BLaER1 (cell line): ENCODE measurements at regions not wholly inside any gene's neighbourhood (a gene's known extent, or its start where the extent isn't known, plus 50 kb on each side); places are given as distances from the start of the nearest gene placed in this dataset.

Experiments used
- H3K27ac ChIP-seq: shearing (Covaris generic); formaldehyde crosslinking; 2 replicates; pipeline ENCODE4 v1.8.1; 2022
- H3K27me3 ChIP-seq: shearing (Covaris generic); formaldehyde crosslinking; 2 replicates; pipeline ENCODE4 v1.8.1; 2022
- H3K36me3 ChIP-seq: shearing (Covaris generic); formaldehyde crosslinking; 2 replicates; pipeline ENCODE4 v1.8.1; 2022
- H3K4me1 ChIP-seq: shearing (Covaris generic); formaldehyde crosslinking; 2 replicates; pipeline ENCODE4 v1.8.1; 2022
- H3K4me2 ChIP-seq: shearing (Covaris generic); formaldehyde crosslinking; 2 replicates; pipeline ENCODE4 v1.8.1; 2022
- H3K4me3 ChIP-seq: shearing (Covaris generic); formaldehyde crosslinking; 2 replicates; pipeline ENCODE4 v1.8.1; 2022
- H3K9ac ChIP-seq: shearing (Covaris generic); formaldehyde crosslinking; 2 replicates; pipeline ENCODE4 v1.8.1; 2022
- H3K9me3 ChIP-seq: shearing (Covaris generic); formaldehyde crosslinking; 2 replicates; pipeline ENCODE4 v1.8.1; 2022
- H4K20me1 ChIP-seq: shearing (Covaris generic); formaldehyde crosslinking; 2 replicates; pipeline ENCODE4 v1.8.1; 2022
- Cebpa-rat ChIP-seq: shearing (Covaris generic); IDR thresholded peaks from 2 replicates; pipeline ENCODE4 v1.8.1; 2022

DNA sequence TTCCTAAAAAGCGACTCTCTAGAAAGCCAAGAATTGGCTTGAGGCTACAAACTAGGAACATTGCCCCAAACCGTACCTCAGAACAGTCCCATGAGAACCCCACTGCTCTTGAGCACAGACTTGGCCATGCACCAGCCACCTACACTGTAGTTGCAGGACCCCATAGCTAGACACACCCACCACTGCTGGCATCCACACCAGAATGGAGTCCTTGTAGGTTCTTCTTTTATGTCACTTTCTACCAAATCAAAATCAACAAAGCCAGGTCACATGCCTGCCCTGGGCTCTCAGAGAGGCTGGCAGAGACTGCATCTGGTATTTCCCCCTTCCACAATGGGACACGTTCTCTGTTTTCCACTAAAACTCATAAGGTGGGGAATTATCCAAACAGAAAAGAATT lies 290.5 kb downstream of the SHOX2 start:
- Histone ChIP-seq H3K4me1 (no peaks in the 10 kb centered on the region), H3K36me3 (no peaks in the 10 kb centered on the region), H4K20me1 (no peaks in the 10 kb centered on the region), H3K4me2 (no peak overlapping the region), H3K9me3 (no peaks in the 10 kb centered on the region), H3K4me3 (no peak overlapping the region), H3K27ac (no peak overlapping the region), H3K27me3 (no peaks in the 10 kb centered on the region), H3K9ac (no peak overlapping the region)
- no peak for TF ChIP-seq Cebpa-rat

DNA sequence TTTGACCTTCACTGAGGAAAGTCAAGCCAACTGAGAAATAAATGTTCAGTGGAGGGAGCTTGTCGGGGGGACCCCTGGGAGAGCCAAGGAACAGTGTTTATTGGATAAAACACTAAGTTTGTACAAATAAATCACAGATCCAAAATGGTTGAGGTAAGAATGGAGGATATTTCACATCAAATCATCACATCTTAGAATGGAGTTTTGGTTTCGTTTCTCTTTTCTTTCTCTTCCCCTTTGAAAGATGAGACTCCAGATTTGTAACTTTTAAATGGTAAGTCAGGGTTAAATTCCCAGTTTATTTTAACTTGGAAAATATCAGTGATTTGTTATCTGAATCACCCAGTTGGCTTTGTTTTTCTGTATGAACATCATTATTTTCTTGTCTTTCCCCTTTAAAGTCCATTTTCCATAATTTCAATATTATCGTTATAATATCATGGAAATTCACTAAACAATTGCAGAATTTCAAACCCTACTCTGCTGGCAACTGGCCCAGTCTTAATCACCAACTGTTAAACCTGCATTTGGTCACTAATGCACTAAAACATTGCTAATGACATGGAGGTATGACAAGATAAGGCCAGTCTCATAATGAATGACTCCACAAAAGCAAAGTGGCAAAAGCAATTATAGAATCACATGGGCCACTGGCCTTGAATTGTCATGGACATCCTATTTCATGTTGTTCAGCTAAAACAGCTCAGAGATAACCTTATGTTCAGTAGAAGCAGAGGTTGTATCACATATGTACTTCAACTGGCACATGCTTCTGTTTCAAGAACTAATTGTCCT lies 295.1 kb downstream of the SHOX2 start:
- Histone ChIP-seq H3K27me3 (no peaks in the 10 kb centered on the region), H3K4me2 (no peak overlapping the region), H3K36me3 (no peaks in the 10 kb centered on the region), H3K27ac (no peak overlapping the region), H3K4me1 (no peaks in the 10 kb centered on the region), H3K4me3 (no peak overlapping the region), H3K9ac (no peak overlapping the region), H3K9me3 (no peaks in the 10 kb centered on the region), H4K20me1 (no peaks in the 10 kb centered on the region)
- no peak for TF ChIP-seq Cebpa-rat

DNA sequence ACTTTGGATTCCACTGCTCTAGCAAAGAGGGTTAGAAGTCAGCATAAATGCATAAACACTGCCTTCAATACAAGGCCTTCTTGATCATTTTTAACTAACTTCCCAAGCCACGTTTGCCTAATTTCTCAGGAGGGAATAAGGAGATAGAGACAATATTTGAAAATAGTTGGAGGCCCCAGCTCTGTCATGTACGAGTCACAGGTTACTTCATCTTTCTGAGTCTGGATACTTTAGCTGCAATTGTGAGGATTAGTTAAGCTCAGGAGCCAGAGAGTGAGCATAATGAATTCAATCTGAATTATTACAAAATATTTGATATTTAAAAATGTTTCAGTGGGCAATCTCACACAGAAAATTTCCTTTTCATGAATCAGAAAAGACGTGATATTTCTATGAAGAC lies 298.9 kb downstream of the SHOX2 start:
- TF ChIP-seq Cebpa-rat, result no peak
- Histone ChIP-seq H3K27me3 (no peaks in the 10 kb centered on the region), H3K9me3 (no peaks in the 10 kb centered on the region), H3K36me3 (no peaks in the 10 kb centered on the region), H3K4me2 (no peak overlapping the region), H3K27ac (no peak overlapping the region), H3K4me1 (no peaks in the 10 kb centered on the region), H3K4me3 (no peak overlapping the region), H4K20me1 (no peaks in the 10 kb centered on the region), H3K9ac (no peak overlapping the region)

DNA sequence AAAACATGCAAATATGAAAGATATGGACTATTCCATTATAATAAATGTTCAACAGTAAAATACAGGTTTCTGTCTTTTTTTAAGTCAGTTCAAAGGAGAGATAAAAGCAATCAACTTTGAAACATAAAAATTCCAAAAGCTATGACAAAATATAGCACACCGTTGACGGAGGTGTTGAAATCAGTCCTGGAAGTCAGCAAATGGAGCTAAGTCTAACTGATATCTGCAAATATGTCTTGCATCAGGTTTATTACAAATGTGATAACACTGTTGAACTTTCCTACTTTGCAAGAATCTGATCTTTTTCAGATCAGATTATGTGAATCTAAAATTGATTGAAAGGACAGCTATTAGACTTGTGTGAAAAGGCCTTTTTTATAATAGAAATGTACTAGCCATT lies 300.7 kb downstream of the SHOX2 start:
- Histone ChIP-seq H3K27ac (no peak overlapping the region), H3K36me3 (no peaks in the 10 kb centered on the region), H3K4me1 (no peaks in the 10 kb centered on the region), H3K4me2 (no peak overlapping the region), H3K9me3 (no peaks in the 10 kb centered on the region), H4K20me1 (no peaks in the 10 kb centered on the region), H3K27me3 (no peaks in the 10 kb centered on the region), H3K9ac (no peak overlapping the region), H3K4me3 (no peak overlapping the region)
- no peak for TF ChIP-seq Cebpa-rat

DNA sequence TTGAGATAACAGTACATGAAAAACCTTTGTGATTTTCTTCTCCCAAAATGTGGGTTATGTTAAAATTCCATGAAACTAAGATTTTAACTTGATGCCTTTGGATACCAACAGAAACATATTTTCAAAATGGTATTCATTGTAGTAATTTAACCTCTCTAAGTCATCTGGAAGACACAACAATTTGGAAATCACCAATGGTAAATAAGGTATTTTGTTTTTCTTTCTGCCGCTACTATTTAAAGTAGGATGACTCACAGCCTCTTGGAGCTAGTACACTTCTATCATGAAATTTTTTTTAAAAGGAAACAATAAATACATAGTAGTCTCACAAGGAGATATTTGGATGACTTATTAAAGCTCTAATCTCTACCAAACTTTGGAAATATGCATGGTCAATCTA lies 291.6 kb upstream of the VEPH1 start:
- Histone ChIP-seq H3K36me3 (no peaks in the 10 kb centered on the region), H3K4me2 (no peak overlapping the region), H3K4me1 (no peaks in the 10 kb centered on the region), H3K9me3 (no peaks in the 10 kb centered on the region), H3K9ac (no peak overlapping the region), H3K4me3 (no peak overlapping the region), H3K27ac (no peak overlapping the region), H4K20me1 (no peaks in the 10 kb centered on the region), H3K27me3 (no peaks in the 10 kb centered on the region)
- no peak for TF ChIP-seq Cebpa-rat

DNA sequence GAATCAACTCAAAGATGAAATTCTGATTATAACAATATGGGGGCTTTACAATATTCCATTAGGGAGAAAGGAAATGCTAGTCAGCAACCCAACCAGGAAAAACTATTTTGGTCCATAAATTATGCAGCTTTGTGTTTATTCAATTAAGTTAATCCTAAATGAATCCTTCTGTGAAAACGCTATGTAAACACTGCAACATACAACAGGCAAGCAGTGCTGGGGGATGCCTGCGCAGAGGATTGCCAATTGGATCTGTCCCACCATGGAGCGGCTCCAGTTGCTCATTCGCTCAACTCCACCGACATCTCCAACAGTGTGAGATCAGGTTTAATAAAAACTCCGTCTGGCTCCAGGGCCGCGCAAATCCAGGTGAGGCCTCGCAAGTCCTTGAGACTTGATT lies 290.5 kb upstream of the VEPH1 start:
- no peak for TF ChIP-seq Cebpa-rat
- no peak overlapping the region for H3K9ac ChIP-seq
- no peaks in the 10 kb centered on the region for H3K4me1 ChIP-seq
- no peak overlapping the region for H3K4me3 ChIP-seq
- H3K36me3 ChIP-seq, result no peaks in the 10 kb centered on the region
- no peak overlapping the region for H3K27ac ChIP-seq
- H3K4me2 ChIP-seq, result no peak overlapping the region
- no peaks in the 10 kb centered on the region for H3K9me3 ChIP-seq
- no peaks in the 10 kb centered on the region for H3K27me3 ChIP-seq
- no peaks in the 10 kb centered on the region for H4K20me1 ChIP-seq

DNA sequence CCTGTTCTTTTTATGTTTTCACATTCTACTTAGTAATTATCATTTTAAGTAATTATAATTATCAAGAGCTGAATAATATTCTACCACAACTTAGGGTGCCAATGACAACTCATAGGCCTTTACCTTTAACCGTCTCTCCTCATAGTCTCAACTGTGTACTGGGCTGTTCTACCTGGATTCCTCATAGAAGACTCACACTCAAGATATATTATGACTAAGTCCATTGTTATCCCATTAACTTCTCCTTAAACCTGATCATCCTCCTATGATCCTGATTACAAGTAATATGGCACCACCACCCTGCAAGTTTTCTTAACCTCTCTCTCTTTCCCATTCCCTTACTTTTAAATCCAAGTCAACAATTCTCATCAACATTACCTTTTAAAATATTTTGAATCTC lies 285.9 kb upstream of the VEPH1 start:
- Histone ChIP-seq H3K36me3 (no peaks in the 10 kb centered on the region), H3K4me2 (no peak overlapping the region), H3K9ac (no peak overlapping the region), H3K9me3 (no peaks in the 10 kb centered on the region), H4K20me1 (no peaks in the 10 kb centered on the region), H3K4me3 (no peak overlapping the region), H3K4me1 (no peaks in the 10 kb centered on the region), H3K27ac (no peak overlapping the region), H3K27me3 (no peaks in the 10 kb centered on the region)
- no peak for TF ChIP-seq Cebpa-rat

DNA sequence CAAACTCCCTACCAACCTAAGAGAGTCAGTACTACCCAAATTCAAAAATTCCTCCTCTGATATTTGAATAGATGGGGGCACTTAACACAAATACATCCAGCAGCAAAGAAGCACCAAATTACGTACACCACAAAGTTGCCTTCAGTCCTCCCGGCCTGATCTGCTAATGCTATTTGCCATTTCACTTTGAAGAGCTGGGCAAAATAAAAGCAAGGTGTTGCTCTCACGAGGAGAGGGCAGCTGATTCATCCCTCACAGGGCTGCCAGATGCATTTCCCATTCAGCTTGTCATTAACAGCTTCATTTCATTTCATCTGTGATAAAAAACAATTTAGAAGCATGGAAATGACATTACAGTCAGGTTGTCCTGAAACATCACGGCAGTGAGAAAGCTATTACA lies 283.4 kb upstream of the VEPH1 start:
- no peaks in the 10 kb centered on the region for H3K4me1 ChIP-seq
- no peak overlapping the region for H3K27ac ChIP-seq
- no peak for TF ChIP-seq Cebpa-rat
- H3K27me3 ChIP-seq, result no peaks in the 10 kb centered on the region
- no peaks in the 10 kb centered on the region for H4K20me1 ChIP-seq
- H3K9ac ChIP-seq, result no peak overlapping the region
- H3K4me3 ChIP-seq, result no peak overlapping the region
- no peak overlapping the region for H3K4me2 ChIP-seq
- no peaks in the 10 kb centered on the region for H3K9me3 ChIP-seq
- no peaks in the 10 kb centered on the region for H3K36me3 ChIP-seq

DNA sequence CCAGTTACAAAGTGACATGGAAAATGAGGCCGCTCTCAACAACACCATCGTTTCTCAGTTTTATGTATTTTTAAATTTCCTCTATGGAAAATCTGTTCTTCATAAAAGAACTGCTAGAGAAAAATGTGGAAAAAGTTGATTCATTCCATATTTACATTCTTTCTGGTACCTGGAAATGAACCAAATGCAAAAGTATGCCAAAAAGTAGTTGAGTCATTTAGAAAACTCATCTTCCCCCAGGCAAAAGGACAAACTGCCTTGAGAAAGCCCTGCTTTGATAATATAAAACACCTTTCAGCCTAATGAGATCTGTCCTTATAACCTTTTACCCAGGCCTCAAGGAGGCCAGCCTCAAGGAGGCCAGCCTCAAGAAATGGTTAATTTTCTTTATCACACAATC lies 283.0 kb upstream of the VEPH1 start:
- Histone ChIP-seq H3K27me3 (no peaks in the 10 kb centered on the region), H3K9ac (no peak overlapping the region), H3K4me3 (no peak overlapping the region), H3K36me3 (no peaks in the 10 kb centered on the region), H3K4me1 (no peaks in the 10 kb centered on the region), H4K20me1 (no peaks in the 10 kb centered on the region), H3K9me3 (no peaks in the 10 kb centered on the region), H3K27ac (no peak overlapping the region), H3K4me2 (no peak overlapping the region)
- no peak for TF ChIP-seq Cebpa-rat

DNA sequence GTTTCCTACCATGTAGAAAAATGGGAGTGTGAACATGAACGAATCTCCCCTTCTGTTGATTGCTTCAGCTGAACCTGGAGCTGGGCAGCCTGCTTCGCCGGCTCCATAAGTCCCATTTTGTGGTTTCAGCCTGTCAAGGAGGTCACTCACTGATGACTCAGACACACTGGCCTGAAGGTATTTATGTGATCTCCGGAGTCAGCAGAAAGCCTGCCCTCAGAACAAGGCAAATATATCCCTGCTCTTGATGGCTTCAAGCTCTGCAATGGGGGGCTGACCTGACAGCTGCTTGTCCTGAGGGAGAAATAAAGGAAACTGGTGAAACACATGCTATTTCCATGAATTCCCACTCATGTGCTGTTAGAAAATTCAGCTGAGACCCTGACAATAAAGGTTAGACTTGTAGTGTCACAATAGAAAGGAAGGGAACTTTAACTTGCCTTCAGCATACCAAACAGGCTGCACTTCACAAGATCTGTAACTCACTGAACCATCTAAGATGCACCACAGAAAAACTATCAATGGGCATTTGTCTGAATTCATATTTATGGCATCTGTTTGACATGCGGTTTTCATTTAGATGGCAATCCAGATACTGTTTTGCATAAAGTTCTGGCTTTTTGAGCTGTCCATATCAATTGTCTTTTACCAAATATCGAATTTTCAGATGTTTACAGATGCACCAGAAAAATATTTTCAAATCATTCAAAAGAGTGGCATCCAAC lies 282.0 kb upstream of the VEPH1 start:
- Histone ChIP-seq H3K27ac (no peak overlapping the region), H3K4me1 (no peaks in the 10 kb centered on the region), H3K36me3 (no peaks in the 10 kb centered on the region), H3K9me3 (no peaks in the 10 kb centered on the region), H3K9ac (no peak overlapping the region), H4K20me1 (no peaks in the 10 kb centered on the region), H3K4me3 (no peak overlapping the region), H3K4me2 (no peak overlapping the region), H3K27me3 (no peaks in the 10 kb centered on the region)
- no peak for TF ChIP-seq Cebpa-rat
